Fibroblast of lung (primary cell): ENCODE measurements at regions not wholly inside any gene's neighbourhood (a gene's known extent, or its start where the extent isn't known, plus 50 kb on each side); places are given as distances from the start of the nearest gene placed in this dataset.

ENCODE experiments used
- EZH2 ChIP-seq: IDR thresholded peaks from 2 replicates; pipeline ENCODE4 v1.5.1; 2012; ENCODE audit warnings: low read length, control low read depth, mild to moderate bottlenecking; ENCODE audit errors: missing control alignments
- TF ChIP-seq, protein P1 (sequence below), 2 donors: IDR thresholded peaks in 1 of 2; conservative IDR thresholded peaks in 1 of 2; 1 replicate in 1 of 2; 2 replicates in 1 of 2; pipeline ENCODE4 v1.5.1; 2011 to 2012; ENCODE audit warnings: low read length in 2 of 2, control low read depth in 1 of 2, inconsistent platforms in 1 of 2, low read depth in 1 of 2, mild to moderate bottlenecking in 1 of 2

DNA sequence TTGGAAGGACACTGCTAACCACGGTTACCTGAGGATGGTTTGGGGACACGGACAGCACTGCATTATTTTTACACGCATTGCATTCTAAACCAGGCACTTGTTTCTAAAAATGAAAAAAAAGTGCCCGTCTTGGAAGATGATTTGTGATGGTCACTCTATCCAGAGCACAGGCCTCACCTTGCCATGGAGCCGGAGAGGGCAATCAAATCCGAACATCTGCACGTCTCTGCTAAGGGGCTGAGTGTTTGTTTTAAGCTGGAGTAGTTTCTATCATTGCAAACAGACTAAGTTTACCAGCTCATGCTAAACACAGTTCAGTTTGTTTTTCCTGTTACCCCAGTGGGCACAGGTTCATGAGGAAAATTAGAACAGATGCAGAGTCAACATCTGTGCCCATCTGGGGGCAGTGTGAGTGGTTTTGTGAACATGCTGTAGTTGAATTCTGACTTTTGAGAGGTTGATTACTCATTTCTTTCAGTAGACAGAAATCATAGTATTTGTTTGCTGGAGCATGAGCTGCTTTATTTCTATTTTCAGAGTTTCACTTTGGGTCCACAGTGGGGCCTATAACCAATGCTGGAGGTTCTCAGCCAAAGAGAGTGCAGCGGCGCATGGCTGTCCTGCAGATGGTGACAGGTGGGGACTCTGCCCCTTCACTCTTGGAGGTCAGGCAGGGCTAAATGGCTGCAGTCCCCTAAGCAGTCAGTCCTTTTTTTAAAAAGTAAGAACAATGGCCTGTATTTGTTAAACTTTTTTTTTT lies 65.4 kb upstream of the ENPP6 start:
- TF ChIP-seq, protein P1, sequence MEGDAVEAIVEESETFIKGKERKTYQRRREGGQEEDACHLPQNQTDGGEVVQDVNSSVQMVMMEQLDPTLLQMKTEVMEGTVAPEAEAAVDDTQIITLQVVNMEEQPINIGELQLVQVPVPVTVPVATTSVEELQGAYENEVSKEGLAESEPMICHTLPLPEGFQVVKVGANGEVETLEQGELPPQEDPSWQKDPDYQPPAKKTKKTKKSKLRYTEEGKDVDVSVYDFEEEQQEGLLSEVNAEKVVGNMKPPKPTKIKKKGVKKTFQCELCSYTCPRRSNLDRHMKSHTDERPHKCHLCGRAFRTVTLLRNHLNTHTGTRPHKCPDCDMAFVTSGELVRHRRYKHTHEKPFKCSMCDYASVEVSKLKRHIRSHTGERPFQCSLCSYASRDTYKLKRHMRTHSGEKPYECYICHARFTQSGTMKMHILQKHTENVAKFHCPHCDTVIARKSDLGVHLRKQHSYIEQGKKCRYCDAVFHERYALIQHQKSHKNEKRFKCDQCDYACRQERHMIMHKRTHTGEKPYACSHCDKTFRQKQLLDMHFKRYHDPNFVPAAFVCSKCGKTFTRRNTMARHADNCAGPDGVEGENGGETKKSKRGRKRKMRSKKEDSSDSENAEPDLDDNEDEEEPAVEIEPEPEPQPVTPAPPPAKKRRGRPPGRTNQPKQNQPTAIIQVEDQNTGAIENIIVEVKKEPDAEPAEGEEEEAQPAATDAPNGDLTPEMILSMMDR (conservative IDR thresholded peaks at IDR 0.05 in 1 of 2, IDR thresholded peaks at IDR 0.05 in 1 of 2; ENCODE audit: low read depth in 1 of 2, low read length in 2 of 2) = no peak
- no peak for TF ChIP-seq EZH2
